ENCODE measurements at regions not wholly inside any gene's neighbourhood (a gene's known extent, or its start where the extent isn't known, plus 50 kb on each side); places are given as distances from the start of the nearest gene placed in this dataset.
"Not testable (repeated sequence)": the region's sequence is repeated elsewhere in the genome, so short reads cannot be mapped to it uniquely, and the experiment has no call there.

GRCh38 chr2:187874786-187875185 lies 320.6 kb upstream of the TFPI start:
- no peaks in the 10 kb centered on the region for H3K4me1 ChIP-seq (replicated peaks)
- DNase-seq (ENCODE audit: low read depth in 1 of 2, low spot score in 2 of 2), result no peak
- no peaks in the 10 kb centered on the region for H3K36me3 ChIP-seq
- no peak overlapping the region for H3K27ac ChIP-seq
- H3K4me3 ChIP-seq, result no peak overlapping the region
- H3K9me3 ChIP-seq (replicated peaks), result no peaks in the 10 kb centered on the region
- H3K27me3 ChIP-seq (replicated peaks), result no peaks in the 10 kb centered on the region

- no peaks in the 10 kb centered on the region for H3K27me3 ChIP-seq (replicated peaks)
Observed at GRCh38 chr2:187875261-187876141, 321.3 kb upstream of the TFPI start.

GRCh38 chr2:187876554-187876953 lies 322.3 kb upstream of the TFPI start:
- Histone ChIP-seq H3K4me3 (no peak overlapping the region), H3K4me1 (replicated peaks) (no peaks in the 10 kb centered on the region), H3K9me3 (replicated peaks) (no peaks in the 10 kb centered on the region), H3K27ac (no peak overlapping the region), H3K36me3 (no peaks in the 10 kb centered on the region), H3K27me3 (replicated peaks) (no peaks in the 10 kb centered on the region)
- no peak for DNase-seq (ENCODE audit: low read depth in 1 of 2, low spot score in 2 of 2)

More at GRCh38 chr2:187875261-187876141, 321.3 kb upstream of the TFPI start:
- Histone ChIP-seq H3K9me3 (replicated peaks) (no peaks in the 10 kb centered on the region), H3K36me3 (no peaks in the 10 kb centered on the region), H3K4me3 (no peak overlapping the region), H3K4me1 (replicated peaks) (no peaks in the 10 kb centered on the region), H3K27ac (no peak overlapping the region)
- DNase-seq (ENCODE audit: low read depth in 1 of 2, low spot score in 2 of 2), result no peak

- no peaks in the 10 kb centered on the region for H3K27me3 ChIP-seq (replicated peaks)
Observed at GRCh38 chr2:187877391-187877790, 323.2 kb upstream of the TFPI start.

GRCh38 chr2:187878112-187878511 lies 323.9 kb upstream of the TFPI start:
- H3K27me3 ChIP-seq (replicated peaks), result no peaks in the 10 kb centered on the region
- H3K9me3 ChIP-seq (replicated peaks), result no peaks in the 10 kb centered on the region
- DNase-seq (ENCODE audit: low read depth in 1 of 2, low spot score in 2 of 2), result no peak
- H3K36me3 ChIP-seq, result no peaks in the 10 kb centered on the region
- H3K27ac ChIP-seq, result no peak overlapping the region
- H3K4me1 ChIP-seq (replicated peaks), result no peaks in the 10 kb centered on the region
- no peak overlapping the region for H3K4me3 ChIP-seq

More at GRCh38 chr2:187877391-187877790, 323.2 kb upstream of the TFPI start:
- Histone ChIP-seq H3K4me1 (replicated peaks) (no peaks in the 10 kb centered on the region), H3K9me3 (replicated peaks) (no peaks in the 10 kb centered on the region), H3K27ac (no peak overlapping the region), H3K36me3 (no peaks in the 10 kb centered on the region), H3K4me3 (no peak overlapping the region)
- DNase-seq (ENCODE audit: low read depth in 1 of 2, low spot score in 2 of 2), result no peak

- Histone ChIP-seq H3K27me3 (replicated peaks) (no peaks in the 10 kb centered on the region), H3K36me3 (no peaks in the 10 kb centered on the region), H3K27ac (no peak overlapping the region), H3K9me3 (replicated peaks) (no peaks in the 10 kb centered on the region), H3K4me1 (replicated peaks) (no peaks in the 10 kb centered on the region), H3K4me3 (no peak overlapping the region)
- no peak for DNase-seq (ENCODE audit: low read depth in 1 of 2, low spot score in 2 of 2)
Observed at GRCh38 chr2:187879491-187879890, 325.3 kb upstream of the TFPI start.

GRCh38 chr2:187884003-187884402 lies 329.8 kb upstream of the TFPI start:
- Histone ChIP-seq H3K36me3 (no peaks in the 10 kb centered on the region), H3K4me3 (no peak overlapping the region), H3K9me3 (replicated peaks) (no peaks in the 10 kb centered on the region), H3K27ac (no peak overlapping the region), H3K4me1 (replicated peaks) (no peaks in the 10 kb centered on the region), H3K27me3 (replicated peaks) (no peaks in the 10 kb centered on the region; the same call in 1 of the 2 replicates)
- no peak for DNase-seq (ENCODE audit: low read depth in 1 of 2, low spot score in 2 of 2)

- no peaks in the 10 kb centered on the region for H3K9me3 ChIP-seq (replicated peaks)
- H3K36me3 ChIP-seq, result no peaks in the 10 kb centered on the region
- peaks cover 6% of the 10 kb centered on the region for H3K4me1 ChIP-seq (replicated peaks)
- H3K4me3 ChIP-seq, result no peak overlapping the region
- H3K27me3 ChIP-seq (replicated peaks), result no peaks in the 10 kb centered on the region; the same call in 1 of the 2 replicates
- DNase-seq (ENCODE audit: low read depth in 1 of 2, low spot score in 2 of 2), result peak in 1 of 2 experiments; percentile 5
- H3K27ac ChIP-seq, result no peak overlapping the region
Observed at GRCh38 chr2:187890690-187891089, 336.5 kb upstream of the TFPI start.

GRCh38 chr2:187900021-187900420 lies 345.8 kb upstream of the TFPI start:
- no peak for DNase-seq (ENCODE audit: low read depth in 1 of 2, low spot score in 2 of 2)
- Histone ChIP-seq H3K36me3 (no peaks in the 10 kb centered on the region), H3K9me3 (replicated peaks) (no peaks in the 10 kb centered on the region), H3K4me1 (replicated peaks) (no peaks in the 10 kb centered on the region), H3K4me3 (no peak overlapping the region), H3K27me3 (replicated peaks) (no peaks in the 10 kb centered on the region), H3K27ac (no peak overlapping the region)

- no peaks in the 10 kb centered on the region for H3K27me3 ChIP-seq (replicated peaks)
- no peak for DNase-seq (ENCODE audit: low read depth in 1 of 2, low spot score in 2 of 2)
- H3K4me3 ChIP-seq, result no peak overlapping the region
- no peaks in the 10 kb centered on the region for H3K4me1 ChIP-seq (replicated peaks)
- H3K36me3 ChIP-seq, result no peaks in the 10 kb centered on the region
- H3K27ac ChIP-seq, result no peak overlapping the region
- H3K9me3 ChIP-seq (replicated peaks), result no peaks in the 10 kb centered on the region
Observed at GRCh38 chr2:187906021-187906420, 351.8 kb upstream of the TFPI start.

GRCh38 chr2:187910922-187911321 lies 356.7 kb upstream of the TFPI start:
- not testable (repeated sequence) for H3K27me3 ChIP-seq (replicated peaks); H3K4me1 ChIP-seq (replicated peaks); H3K27ac ChIP-seq; DNase-seq (ENCODE audit: low read depth in 1 of 2, low spot score in 2 of 2); H3K36me3 ChIP-seq; H3K9me3 ChIP-seq (replicated peaks); H3K4me3 ChIP-seq

GRCh38 chr2:187912950-187913349 lies 358.7 kb upstream of the TFPI start:
- Histone ChIP-seq H3K4me3 (no peak overlapping the region), H3K4me1 (replicated peaks) (no peaks in the 10 kb centered on the region), H3K27ac (no peak overlapping the region), H3K27me3 (replicated peaks) (no peaks in the 10 kb centered on the region), H3K9me3 (replicated peaks) (no peaks in the 10 kb centered on the region), H3K36me3 (no peaks in the 10 kb centered on the region)
- no peak for DNase-seq (ENCODE audit: low read depth in 1 of 2, low spot score in 2 of 2)

- H3K4me3 ChIP-seq, result no peak overlapping the region
- H3K9me3 ChIP-seq (replicated peaks), result no peaks in the 10 kb centered on the region
- H3K27me3 ChIP-seq (replicated peaks), result no peaks in the 10 kb centered on the region
- no peaks in the 10 kb centered on the region for H3K36me3 ChIP-seq
- no peak overlapping the region for H3K27ac ChIP-seq
- DNase-seq (ENCODE audit: low read depth in 1 of 2, low spot score in 2 of 2), result no peak
- H3K4me1 ChIP-seq (replicated peaks), result no peaks in the 10 kb centered on the region
Observed at GRCh38 chr2:187915810-187916209, 361.6 kb upstream of the TFPI start.

- H3K4me1 ChIP-seq (replicated peaks), result no peaks in the 10 kb centered on the region
- no peak for DNase-seq (ENCODE audit: low read depth in 1 of 2, low spot score in 2 of 2)
- no peak overlapping the region for H3K27ac ChIP-seq
- no peaks in the 10 kb centered on the region for H3K36me3 ChIP-seq
- no peaks in the 10 kb centered on the region for H3K27me3 ChIP-seq (replicated peaks)
- no peaks in the 10 kb centered on the region for H3K9me3 ChIP-seq (replicated peaks)
- H3K4me3 ChIP-seq, result no peak overlapping the region
Observed at GRCh38 chr2:187916799-187917198, 362.6 kb upstream of the TFPI start.

- DNase-seq (ENCODE audit: low read depth in 1 of 2, low spot score in 2 of 2), result no peak
- no peak overlapping the region for H3K4me3 ChIP-seq
- no peaks in the 10 kb centered on the region for H3K36me3 ChIP-seq
- H3K9me3 ChIP-seq (replicated peaks), result no peaks in the 10 kb centered on the region
- H3K4me1 ChIP-seq (replicated peaks), result no peaks in the 10 kb centered on the region
- H3K27ac ChIP-seq, result no peak overlapping the region
- no peaks in the 10 kb centered on the region for H3K27me3 ChIP-seq (replicated peaks)
Observed at GRCh38 chr2:187917535-187917934, 363.3 kb upstream of the TFPI start.

Data from SJSA1 (cell line).